NCI-H1092 treated with DMSO at 0.1 percent for 48 hours (cell line): ENCODE measurements at regions not wholly inside any gene's neighbourhood (a gene's known extent, or its start where the extent isn't known, plus 50 kb on each side); places are given as distances from the start of the nearest gene placed in this dataset.

Experiments
- DNase-seq: peaks from one replicate; lab custom pipeline; 2025; lab: John Stamatoyannopoulos, UW

DNA sequence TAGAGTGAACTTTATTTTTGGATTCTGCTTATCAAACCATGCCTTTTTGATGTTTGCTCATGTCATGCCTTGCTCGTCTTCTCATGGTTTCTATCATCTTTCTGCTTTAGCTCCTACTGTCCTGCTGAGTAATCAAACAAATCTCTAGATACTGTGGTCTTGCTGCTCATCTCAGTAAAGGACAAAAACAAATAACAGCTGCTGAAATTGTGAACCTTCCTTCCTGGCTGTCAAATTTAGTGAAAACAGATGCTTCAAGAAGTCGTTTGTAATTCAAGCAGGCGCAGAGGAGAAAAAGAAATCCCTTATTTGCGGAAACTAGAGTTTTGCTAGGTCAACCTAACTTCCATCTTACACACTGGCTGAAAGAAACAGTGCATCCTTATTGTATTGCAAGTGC lies 616.1 kb upstream of the ALCAM start:
- DNase-seq: no peak

DNA sequence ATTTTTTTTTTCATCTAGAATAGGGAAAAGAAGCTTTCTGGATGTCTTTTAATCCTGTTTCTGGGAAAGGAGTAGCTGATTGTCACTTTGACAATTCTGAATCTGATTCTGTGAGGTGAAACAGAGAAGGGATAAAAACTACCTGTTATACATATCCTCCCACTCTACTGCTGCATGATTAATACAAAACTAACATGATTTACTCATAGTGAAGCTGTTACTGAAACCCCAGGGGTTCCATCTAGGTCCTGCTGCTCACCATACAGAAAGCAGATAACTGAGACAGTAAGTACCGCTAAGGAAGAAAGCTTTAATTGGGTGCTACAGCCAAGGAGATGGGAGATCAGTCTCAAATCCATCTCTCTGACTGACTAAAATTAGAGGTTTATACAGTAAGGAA lies 610.9 kb upstream of the ALCAM start:
- no peak for DNase-seq

- no peak for DNase-seq
Observed at GRCh38 chr3:104763007-104763406, 603.7 kb upstream of the ALCAM start.

DNA sequence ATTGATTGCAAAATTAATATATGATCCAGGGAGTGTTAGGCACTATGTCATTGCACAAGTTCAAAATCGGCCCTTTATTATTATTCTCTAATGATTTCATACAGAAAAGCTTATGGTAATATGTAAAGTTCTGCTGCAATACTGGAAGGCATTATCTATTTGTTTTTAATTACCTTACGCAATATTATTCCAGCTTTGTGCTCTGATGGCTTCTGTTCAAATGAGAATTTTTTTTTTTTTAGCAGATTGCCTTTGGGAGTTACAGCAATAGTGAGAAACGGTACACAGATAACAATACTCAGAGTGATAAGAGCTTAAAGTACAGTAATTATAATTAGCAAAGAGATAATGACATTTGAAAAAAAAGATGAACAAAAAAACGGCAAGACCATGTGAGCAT lies 602.2 kb upstream of the ALCAM start:
- DNase-seq: no peak

DNA sequence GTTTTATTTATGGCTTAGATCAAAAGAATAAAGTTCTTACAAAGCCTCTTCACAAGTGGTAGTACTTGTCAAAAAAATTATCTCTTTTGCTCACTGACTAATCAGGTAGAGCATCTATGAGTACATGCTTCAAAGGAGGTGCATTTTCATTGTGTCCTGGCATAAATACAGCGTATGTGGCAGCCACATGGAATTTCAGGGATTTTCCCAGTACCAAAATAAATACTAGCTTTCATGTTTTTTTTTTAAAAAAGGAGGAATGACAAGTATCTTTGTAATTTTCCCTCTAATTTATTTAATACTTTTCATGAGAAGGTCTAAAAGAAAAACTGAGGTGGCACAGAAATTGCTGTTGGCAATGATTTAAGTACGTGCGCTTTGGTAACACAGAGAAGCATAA lies 597.8 kb upstream of the ALCAM start:
- DNase-seq: no peak

DNA sequence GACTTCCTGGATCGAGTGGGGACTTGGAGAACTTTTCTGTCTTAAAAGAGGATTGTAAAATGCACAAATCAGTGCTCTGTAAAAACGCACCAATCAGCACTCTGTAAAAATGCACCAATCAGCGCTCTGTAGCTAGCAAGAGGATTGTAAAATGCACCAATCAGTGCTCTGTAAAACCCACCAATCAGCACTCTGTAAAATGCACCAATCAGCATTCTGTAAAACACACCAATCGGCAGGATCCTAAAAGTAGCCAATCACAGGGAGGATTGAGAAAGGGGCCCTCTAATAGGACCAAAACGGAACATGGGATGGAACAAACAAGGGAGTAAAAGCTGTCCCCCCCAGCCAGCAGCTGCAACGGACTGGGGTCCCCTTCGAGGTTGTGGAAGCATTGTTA lies 587.4 kb upstream of the ALCAM start:
- no peak for DNase-seq

DNA sequence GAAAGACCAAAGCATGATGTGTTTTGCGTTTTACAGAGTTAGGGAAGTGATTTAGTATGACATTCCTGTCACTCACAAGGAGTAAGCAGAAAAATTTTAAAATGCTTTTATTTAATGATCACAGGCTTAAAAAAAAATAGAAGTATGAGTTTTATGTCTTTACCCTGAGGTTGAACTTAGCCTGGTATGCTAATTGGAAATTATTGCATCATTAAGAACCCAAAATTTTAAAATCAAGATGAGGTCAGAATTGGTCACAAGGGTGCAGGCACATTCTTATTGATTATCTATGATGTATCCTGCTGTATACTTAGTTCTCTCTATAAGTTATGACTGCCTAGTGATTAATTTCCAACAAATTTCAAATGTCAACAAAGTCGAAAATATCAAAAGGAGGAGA lies 585.6 kb upstream of the ALCAM start:
- no peak for DNase-seq

GRCh38 chr3:104785947-104786346 lies 580.8 kb upstream of the ALCAM start:
- no peak for DNase-seq

- no peak for DNase-seq
Observed at GRCh38 chr3:104787306-104787705, 579.4 kb upstream of the ALCAM start.

GRCh38 chr3:104788807-104789206 lies 577.9 kb upstream of the ALCAM start:
- no peak for DNase-seq

GRCh38 chr3:104791331-104791730 lies 575.4 kb upstream of the ALCAM start:
- DNase-seq: no peak

DNA sequence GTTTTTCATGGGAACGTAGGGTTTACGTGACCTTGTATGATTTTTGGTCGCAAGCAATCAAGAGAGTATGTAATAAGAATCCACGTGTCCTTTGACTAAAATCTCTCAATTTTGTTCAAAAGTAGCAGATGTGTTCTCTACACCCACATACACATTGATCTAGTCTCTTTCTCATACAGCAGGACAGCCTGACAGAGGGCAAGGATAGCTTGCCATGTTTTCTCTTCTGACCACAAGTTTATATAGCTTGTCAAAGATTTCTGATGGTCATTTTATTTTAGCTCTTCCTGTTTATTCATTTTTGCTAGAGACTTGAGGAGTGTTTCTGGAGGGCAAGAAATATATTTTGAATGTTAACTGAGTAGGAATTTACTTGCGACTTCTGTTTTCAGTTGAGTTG lies 570.2 kb upstream of the ALCAM start:
- DNase-seq: no peak

DNA sequence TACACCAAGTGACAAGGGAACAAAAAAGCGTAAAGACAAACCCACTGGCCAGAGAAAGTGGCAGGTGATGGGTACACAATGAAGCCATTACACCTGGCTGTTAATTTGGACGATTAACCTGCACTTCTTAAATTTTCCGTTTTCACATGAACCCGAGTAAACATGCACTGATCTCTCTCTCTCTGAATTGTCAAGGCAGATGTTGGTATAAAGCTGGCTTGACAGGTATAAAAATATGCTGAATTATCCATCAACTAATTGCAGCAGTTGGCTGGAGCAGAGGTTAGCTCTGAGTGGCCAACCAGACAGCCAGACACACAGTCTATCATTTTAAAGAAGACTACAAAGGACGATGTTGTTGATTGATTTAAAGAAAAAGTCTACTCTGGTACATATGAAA lies 561.7 kb upstream of the ALCAM start:
- peak; percentile 22 for DNase-seq

- no peak for DNase-seq
Observed at GRCh38 chr3:104805508-104805907, 561.2 kb upstream of the ALCAM start.

DNA sequence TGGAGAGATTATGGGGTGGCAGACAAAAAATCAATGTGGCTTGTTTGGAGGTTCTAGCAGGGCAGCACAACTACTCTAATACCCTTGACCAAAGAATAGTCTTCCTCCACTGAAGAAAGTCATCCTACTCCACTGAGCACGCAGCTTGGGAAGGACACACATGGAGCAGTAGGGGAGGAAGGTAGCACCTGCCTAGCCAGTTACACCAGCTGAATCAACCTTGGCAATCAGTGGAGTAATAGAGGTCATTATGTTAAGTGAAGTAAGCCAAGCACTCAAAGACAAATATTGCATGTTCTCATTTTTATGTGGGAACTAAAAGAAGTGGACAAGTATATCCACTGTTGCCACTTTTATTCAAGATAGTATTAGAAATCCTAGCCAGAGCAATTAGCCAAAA lies 555.8 kb upstream of the ALCAM start:
- DNase-seq: peak; percentile 6

DNA sequence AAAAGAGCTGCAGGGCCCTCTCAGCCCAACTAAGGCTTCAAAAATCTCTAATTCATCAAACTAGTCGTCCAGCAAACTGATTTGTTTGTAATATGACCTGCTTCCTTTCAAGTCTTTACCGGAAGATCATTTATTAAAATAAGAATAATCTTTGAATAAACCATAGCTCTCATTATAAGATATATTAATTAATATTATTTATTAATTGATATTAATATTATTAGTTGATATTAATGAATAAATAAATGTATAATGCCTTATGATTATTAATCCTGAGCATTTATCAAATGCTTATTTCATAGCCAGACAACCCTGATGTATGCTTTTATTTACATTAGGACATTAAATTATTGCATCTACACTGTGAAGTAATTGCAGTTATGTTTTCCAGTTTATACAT lies 550.7 kb upstream of the ALCAM start:
- DNase-seq: no peak

- no peak for DNase-seq
Observed at GRCh38 chr3:104816716-104817115, 550.0 kb upstream of the ALCAM start.

DNA sequence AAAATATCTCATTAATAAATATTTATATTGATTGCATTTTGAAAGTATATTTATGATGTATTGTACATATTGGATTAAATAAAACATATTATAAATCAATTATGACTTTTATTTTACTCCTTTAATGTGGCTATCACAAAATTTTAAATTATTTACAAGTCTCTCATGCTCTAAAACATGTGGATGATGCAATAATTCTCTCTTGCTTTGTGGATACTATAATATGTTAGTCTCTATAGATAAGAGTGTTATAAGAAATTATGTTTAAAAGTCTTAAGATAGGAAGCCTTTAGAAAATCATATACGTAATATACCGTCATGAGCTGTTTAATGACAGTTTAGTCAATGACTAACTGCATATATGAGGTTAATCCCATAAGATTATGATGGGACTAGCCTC lies 547.4 kb upstream of the ALCAM start:
- DNase-seq: no peak

- DNase-seq: no peak
Observed at GRCh38 chr3:104820959-104821358, 545.8 kb upstream of the ALCAM start.

DNA sequence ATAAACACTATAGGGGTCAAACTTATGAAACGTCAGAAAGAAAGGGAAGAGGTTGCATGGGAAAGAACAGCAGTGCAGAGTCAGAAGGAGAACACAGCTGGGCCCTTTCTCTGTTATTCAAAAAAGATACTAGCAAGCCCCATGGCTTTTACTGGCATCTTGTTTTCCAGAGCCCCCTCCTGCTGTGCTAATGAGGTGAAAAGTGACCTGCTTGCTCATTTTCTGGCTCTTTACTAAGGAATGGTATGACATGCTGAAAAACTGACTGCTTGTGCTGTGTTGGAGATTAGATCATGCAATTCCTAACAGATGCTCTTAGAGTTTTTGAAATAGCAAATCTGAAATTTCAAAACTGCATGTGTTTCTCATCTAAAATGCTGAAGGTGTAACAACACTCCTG lies 541.6 kb upstream of the ALCAM start:
- peak; percentile 45 for DNase-seq

DNA sequence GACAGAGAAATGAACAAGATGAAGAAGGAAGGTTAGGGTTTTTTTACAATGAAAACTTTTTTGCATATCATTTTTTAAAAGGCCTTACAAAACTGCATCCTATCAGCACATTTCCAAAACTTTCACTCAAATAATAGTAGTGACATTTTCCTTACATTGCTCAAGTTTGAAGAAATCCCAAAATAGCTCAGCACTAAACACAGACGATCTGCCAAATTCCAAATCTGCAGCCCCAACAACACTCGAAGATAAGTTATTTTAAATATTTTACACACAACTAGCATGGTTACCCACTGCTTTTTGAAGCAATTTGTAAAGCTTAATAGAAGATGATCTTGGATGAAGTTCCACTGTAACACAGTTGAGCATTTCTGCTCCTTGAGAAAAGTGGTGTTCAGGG lies 535.6 kb upstream of the ALCAM start:
- DNase-seq: no peak

DNA sequence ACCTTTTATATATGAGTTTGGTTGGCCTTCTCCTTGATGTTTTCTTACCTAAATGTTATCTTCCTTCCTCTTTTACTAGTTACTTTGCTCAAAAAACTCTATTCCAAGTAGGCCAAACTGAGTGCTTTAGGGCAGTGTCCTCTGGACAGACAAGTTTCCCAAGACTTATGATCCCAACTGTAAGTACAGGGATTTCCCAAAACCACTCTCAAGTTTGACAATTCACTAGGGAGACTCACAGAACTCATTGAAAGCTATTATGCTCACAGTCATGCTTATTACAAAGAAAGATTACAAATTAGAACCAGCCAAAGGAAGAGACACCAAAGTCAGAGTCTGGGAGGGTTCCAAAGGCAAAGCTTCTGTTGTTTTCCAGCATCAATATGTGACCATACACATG lies 534.2 kb upstream of the ALCAM start:
- DNase-seq: no peak

- no peak for DNase-seq
Observed at GRCh38 chr3:104835376-104835775, 531.3 kb upstream of the ALCAM start.

DNA sequence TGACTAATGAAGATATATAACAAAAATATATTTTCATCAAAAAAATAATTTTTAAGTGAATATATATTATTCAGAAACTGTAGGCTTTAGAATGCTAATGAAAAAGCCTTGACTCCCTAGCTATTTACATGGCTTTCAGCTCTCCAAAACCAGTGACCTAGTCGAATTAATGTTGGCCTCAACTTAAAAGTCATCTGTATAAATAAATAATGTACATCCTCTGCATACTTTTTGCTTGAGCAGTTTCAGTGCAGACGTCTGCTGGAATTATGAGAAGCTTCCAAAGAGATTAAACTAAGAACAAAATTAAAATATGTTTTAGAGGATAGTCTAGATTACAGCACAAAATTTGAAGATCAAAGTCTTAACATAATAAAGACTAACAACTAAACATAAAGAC lies 520.4 kb upstream of the ALCAM start:
- no peak for DNase-seq

- no peak for DNase-seq
Observed at GRCh38 chr3:104849070-104849469, 517.6 kb upstream of the ALCAM start.
